Osteoblast (primary cell): ENCODE measurements at regions not wholly inside any gene's neighbourhood (a gene's known extent, or its start where the extent isn't known, plus 50 kb on each side); places are given as distances from the start of the nearest gene placed in this dataset.

Source experiments
- DNase-seq: peaks from one replicate; pipeline ENCODE4 v3.0.0; 2011; ENCODE audit warnings: low spot score, mixed read lengths; ENCODE audit not compliant: insufficient read length; ENCODE audit errors: missing footprints
- H2AFZ ChIP-seq: 2 replicates; pipeline ENCODE4 v1.6.0; 2011; ENCODE audit warnings: mild to moderate bottlenecking, low read length
- H3K27ac ChIP-seq: 2 replicates; pipeline ENCODE4 v1.5.1; 2011; ENCODE audit warnings: mild to moderate bottlenecking, low read depth, low read length, moderate library complexity
- H3K27me3 ChIP-seq: 2 replicates; pipeline ENCODE4 v1.6.0; 2012; ENCODE audit warnings: mild to moderate bottlenecking, control low read depth, inconsistent platforms, low read length, moderate library complexity; ENCODE audit not compliant: insufficient read depth
- H3K36me3 ChIP-seq: 2 replicates; pipeline ENCODE4 v1.5.1; 2011; ENCODE audit warnings: mild to moderate bottlenecking, low read length, control low read depth, moderate library complexity; ENCODE audit not compliant: insufficient read depth
- H3K4me1 ChIP-seq: 2 replicates; pipeline ENCODE4 v1.5.1; 2011; ENCODE audit warnings: mild to moderate bottlenecking, low read length, control low read depth, moderate library complexity; ENCODE audit not compliant: insufficient read depth
- H3K4me2 ChIP-seq: 2 replicates; pipeline ENCODE4 v1.6.0; 2011; ENCODE audit warnings: mild to moderate bottlenecking, low read length; ENCODE audit not compliant: insufficient read depth
- H3K4me3 ChIP-seq: fragments of 200-600 bp; sonication (generic); 3 replicates; pipeline ENCODE4 v1.5.1; 2012; ENCODE audit warnings: mild to moderate bottlenecking, low read length, inconsistent platforms; ENCODE audit not compliant: insufficient read depth
- H3K79me2 ChIP-seq: 2 replicates; pipeline ENCODE4 v1.6.0; 2012; ENCODE audit warnings: mild to moderate bottlenecking, low read length, control low read depth, inconsistent platforms; ENCODE audit not compliant: insufficient read depth
- H3K9me3 ChIP-seq: 2 replicates; pipeline ENCODE4 v1.5.1; 2011; ENCODE audit warnings: low read depth, low read length, control low read depth
- H4K20me1 ChIP-seq: 2 replicates; pipeline ENCODE4 v1.6.0; 2012; ENCODE audit warnings: mild to moderate bottlenecking, low read length, control low read depth; ENCODE audit not compliant: insufficient read depth
- TF ChIP-seq, protein P1 (sequence below): IDR thresholded peaks from 2 replicates; pipeline ENCODE4 v1.5.1; 2011; ENCODE audit warnings: mild to moderate bottlenecking, low read depth, low read length, moderate library complexity; ENCODE audit errors: extremely low read depth

DNA sequence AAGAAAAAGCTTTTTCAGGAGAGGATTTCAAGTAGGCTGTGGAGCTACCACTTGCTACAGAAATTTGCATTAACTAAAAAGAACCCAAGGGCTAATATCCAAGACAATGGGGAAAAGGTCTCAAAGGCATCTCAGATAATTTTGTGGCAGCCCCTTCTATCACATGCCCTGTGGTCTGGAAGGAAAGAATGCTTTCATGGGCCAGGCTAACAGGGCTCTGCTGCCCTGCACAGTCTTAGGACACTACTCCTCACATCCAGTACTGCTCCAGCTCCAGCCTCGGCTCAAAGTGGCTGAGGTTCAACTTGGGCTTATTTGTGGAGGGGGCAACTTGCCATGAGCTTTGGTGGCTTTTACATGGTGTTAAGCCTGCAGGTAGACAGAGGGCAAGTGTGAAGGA lies 1150.3 kb downstream of the CNTNAP5 start:
- DNase-seq = no peak
- TF ChIP-seq, protein P1, sequence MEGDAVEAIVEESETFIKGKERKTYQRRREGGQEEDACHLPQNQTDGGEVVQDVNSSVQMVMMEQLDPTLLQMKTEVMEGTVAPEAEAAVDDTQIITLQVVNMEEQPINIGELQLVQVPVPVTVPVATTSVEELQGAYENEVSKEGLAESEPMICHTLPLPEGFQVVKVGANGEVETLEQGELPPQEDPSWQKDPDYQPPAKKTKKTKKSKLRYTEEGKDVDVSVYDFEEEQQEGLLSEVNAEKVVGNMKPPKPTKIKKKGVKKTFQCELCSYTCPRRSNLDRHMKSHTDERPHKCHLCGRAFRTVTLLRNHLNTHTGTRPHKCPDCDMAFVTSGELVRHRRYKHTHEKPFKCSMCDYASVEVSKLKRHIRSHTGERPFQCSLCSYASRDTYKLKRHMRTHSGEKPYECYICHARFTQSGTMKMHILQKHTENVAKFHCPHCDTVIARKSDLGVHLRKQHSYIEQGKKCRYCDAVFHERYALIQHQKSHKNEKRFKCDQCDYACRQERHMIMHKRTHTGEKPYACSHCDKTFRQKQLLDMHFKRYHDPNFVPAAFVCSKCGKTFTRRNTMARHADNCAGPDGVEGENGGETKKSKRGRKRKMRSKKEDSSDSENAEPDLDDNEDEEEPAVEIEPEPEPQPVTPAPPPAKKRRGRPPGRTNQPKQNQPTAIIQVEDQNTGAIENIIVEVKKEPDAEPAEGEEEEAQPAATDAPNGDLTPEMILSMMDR = no peak
- no peak overlapping the region for H3K27ac ChIP-seq

DNA sequence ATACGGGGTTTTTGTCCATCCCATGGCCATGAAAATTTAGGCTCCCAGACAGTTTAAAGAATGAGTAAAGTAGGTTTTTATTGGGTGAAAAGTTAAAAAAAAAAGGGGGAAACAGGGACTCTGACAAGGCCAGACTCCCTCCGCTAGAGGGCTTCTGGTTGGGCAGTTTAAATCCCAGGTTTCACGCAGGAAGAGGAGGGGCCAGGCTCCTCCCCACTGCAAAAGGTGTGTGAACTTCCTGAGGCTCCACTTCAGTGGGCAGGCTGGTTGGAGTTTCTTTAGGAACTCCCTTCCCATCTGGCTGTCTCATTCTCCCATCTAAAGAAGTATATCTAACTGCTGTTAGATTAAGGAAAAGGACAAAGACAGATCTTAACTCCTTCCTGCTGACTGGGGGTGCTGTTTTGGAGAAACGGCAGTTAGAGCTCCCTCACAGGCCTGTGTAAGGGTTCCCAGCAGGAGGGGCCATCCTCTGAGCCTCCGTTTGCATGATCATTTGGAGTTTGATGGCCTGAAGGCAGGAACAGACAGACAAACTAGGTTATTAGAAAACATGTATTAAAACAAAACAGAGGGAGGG lies 1160.7 kb downstream of the CNTNAP5 start:
- H3K27me3 ChIP-seq = no peaks in the 10 kb centered on the region
- no peak overlapping the region for H3K4me3 ChIP-seq
- H3K79me2 ChIP-seq = no peaks in the 10 kb centered on the region
- H4K20me1 ChIP-seq = no peaks in the 10 kb centered on the region
- H3K4me1 ChIP-seq = no peaks in the 10 kb centered on the region
- no peak overlapping the region for H3K4me2 ChIP-seq
- no peak overlapping the region for H2AFZ ChIP-seq
- TF ChIP-seq, protein P1 = no peak
- H3K36me3 ChIP-seq = no peaks in the 10 kb centered on the region
- H3K27ac ChIP-seq = no peak overlapping the region
- no peak for DNase-seq
- no peaks in the 10 kb centered on the region for H3K9me3 ChIP-seq

More for the DNA sequence above, 1150.3 kb downstream of the CNTNAP5 start:
- Histone ChIP-seq H2AFZ (no peak overlapping the region), H3K36me3 (no peaks in the 10 kb centered on the region), H3K9me3 (peaks cover 3% of the 10 kb centered on the region), H3K27me3 (no peaks in the 10 kb centered on the region), H3K4me3 (no peak overlapping the region), H3K4me1 (no peaks in the 10 kb centered on the region), H4K20me1 (no peaks in the 10 kb centered on the region), H3K4me2 (no peak overlapping the region), H3K79me2 (no peaks in the 10 kb centered on the region)

DNA sequence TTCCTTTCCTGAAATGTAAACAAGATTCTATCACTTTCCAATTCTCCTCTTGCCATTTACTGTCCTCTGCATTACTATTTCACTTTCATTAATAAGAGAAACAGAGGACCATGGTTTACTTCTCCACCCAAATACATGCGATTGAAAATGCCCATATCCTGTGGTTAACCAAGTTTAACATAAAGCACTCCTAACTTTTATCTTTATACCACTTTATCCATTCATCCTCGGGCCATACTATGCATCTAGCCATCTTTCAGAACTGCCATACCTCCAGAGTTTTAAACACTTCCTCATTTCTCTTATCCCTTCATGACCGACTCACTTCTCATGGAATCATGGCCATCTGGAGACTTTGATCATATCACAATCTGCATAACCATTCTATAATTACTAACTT lies 1182.3 kb downstream of the CNTNAP5 start:
- Histone ChIP-seq H3K9me3 (no peaks in the 10 kb centered on the region), H3K36me3 (no peaks in the 10 kb centered on the region), H3K4me2 (no peak overlapping the region), H3K27ac (no peak overlapping the region), H3K27me3 (no peaks in the 10 kb centered on the region), H3K79me2 (no peaks in the 10 kb centered on the region), H3K4me3 (no peak overlapping the region), H4K20me1 (no peaks in the 10 kb centered on the region), H3K4me1 (no peaks in the 10 kb centered on the region), H2AFZ (no peak overlapping the region)
- DNase-seq = no peak
- TF ChIP-seq, protein P1 = no peak

DNA sequence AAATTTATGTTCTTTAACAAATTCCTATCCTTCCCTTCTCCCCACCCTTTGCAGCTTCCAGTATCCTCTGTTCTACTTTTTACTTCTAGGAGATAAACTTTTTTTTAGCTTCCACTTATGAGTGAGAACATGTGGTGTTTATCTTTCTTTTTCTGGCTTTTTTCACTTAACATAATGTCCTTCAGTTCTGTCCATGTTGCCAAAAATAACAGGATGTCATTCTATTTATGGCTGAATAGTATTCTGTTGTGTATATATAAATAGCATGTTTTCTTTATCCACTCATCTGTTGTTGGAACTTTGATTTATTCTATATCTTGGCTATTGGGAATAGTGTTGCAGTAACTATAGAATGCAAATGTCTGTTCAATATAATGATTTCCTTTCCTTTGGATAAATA lies 1191.2 kb downstream of the CNTNAP5 start:
- no peaks in the 10 kb centered on the region for H3K79me2 ChIP-seq
- H2AFZ ChIP-seq = no peak overlapping the region
- no peaks in the 10 kb centered on the region for H3K9me3 ChIP-seq
- H3K4me3 ChIP-seq = no peak overlapping the region
- H3K27me3 ChIP-seq = no peaks in the 10 kb centered on the region
- no peaks in the 10 kb centered on the region for H4K20me1 ChIP-seq
- TF ChIP-seq, protein P1 = no peak
- no peaks in the 10 kb centered on the region for H3K4me1 ChIP-seq
- no peaks in the 10 kb centered on the region for H3K36me3 ChIP-seq
- no peak overlapping the region for H3K4me2 ChIP-seq
- H3K27ac ChIP-seq = no peak overlapping the region
- DNase-seq = no peak
